OCI-LY7 (cell line): ENCODE measurements at regions not wholly inside any gene's neighbourhood (a gene's known extent, or its start where the extent isn't known, plus 50 kb on each side); places are given as distances from the start of the nearest gene placed in this dataset.

ENCODE experiments used
- BruUV-seq: library from RNA; stranded (reverse); fragments of 400-500 nt; replicated peaks from 2 replicates; lab custom pipeline; 2021; lab: Mats Ljungman, UMichigan
- CTCF ChIA-PET: fragments of 300-600 bp; sonication (Branson Sonifier 250); formaldehyde crosslinking; loops from one replicate; lab custom pipeline; 2022; ENCODE audit warnings: antibody characterized with exemption; ENCODE audit not compliant: unreplicated experiment; lab: Charles Lee
- POLR2A ChIA-PET: fragments of 300-600 bp; sonication (Branson Sonifier 250); formaldehyde crosslinking; loops from one replicate; lab custom pipeline; 2022; ENCODE audit warnings: antibody characterized with exemption; lab: Charles Lee
- DNase-seq: peaks from one replicate; pipeline ENCODE4 v3.0.0-alpha.2; 2015; ENCODE audit warnings: low spot score
- H2AFZ ChIP-seq: fragments of 200-600 bp; sonication (generic), shearing (Covaris generic); 2 replicates; pipeline ENCODE4 v1.6.1; 2014; ENCODE audit warnings: mild to moderate bottlenecking, antibody characterized with exemption, low read length, moderate library complexity
- H3K27ac ChIP-seq: fragments of 200-600 bp; sonication (generic); 2 replicates; pipeline ENCODE4 v1.5.1; 2014; ENCODE audit warnings: mixed run types, low read depth, mild to moderate bottlenecking, moderate library complexity, low read length, inconsistent platforms; ENCODE audit not compliant: poor library complexity, severe bottlenecking
- H3K36me3 ChIP-seq: fragments of 200-600 bp; sonication (generic); 2 replicates; pipeline ENCODE4 v1.6.1; 2014; ENCODE audit warnings: mild to moderate bottlenecking, antibody characterized with exemption, low read length, moderate library complexity, mixed read lengths; ENCODE audit not compliant: insufficient read depth
- H3K4me1 ChIP-seq: fragments of 200-600 bp; sonication (generic); 2 replicates; pipeline ENCODE4 v1.5.1; 2014; ENCODE audit warnings: mild to moderate bottlenecking, low read length; ENCODE audit not compliant: insufficient read depth, poor library complexity, severe bottlenecking
- H3K4me2 ChIP-seq: fragments of 200-600 bp; sonication (generic); 2 replicates; pipeline ENCODE4 v1.6.1; 2014; ENCODE audit warnings: mild to moderate bottlenecking, low read length
- H3K4me3 ChIP-seq: fragments of 200-600 bp; sonication (generic); 2 replicates; pipeline ENCODE4 v1.5.1; 2014; ENCODE audit warnings: mild to moderate bottlenecking, low read depth, low read length; ENCODE audit not compliant: poor library complexity, severe bottlenecking
- H3K79me2 ChIP-seq: fragments of 200-600 bp; sonication (generic); 2 replicates; pipeline ENCODE4 v1.6.1; 2016; ENCODE audit warnings: low read depth, mild to moderate bottlenecking, low read length, moderate library complexity, mixed read lengths; ENCODE audit not compliant: insufficient read depth
- H3K9me2 ChIP-seq: fragments of 200-600 bp; sonication (generic); 2 replicates; pipeline ENCODE4 v1.6.1; 2016; ENCODE audit warnings: mild to moderate bottlenecking, low read length, mixed read lengths; ENCODE audit not compliant: insufficient read depth
- H3K9me3 ChIP-seq: fragments of 200-600 bp; sonication (generic); 2 replicates; pipeline ENCODE4 v1.6.1; 2014; ENCODE audit warnings: mild to moderate bottlenecking, mixed run types, low read length, mixed read lengths
- H4K20me1 ChIP-seq: fragments of 200-600 bp; sonication (generic); 2 replicates; pipeline ENCODE4 v1.6.1; 2014; ENCODE audit warnings: mild to moderate bottlenecking, antibody characterized with exemption, low read length, moderate library complexity, mixed read lengths; ENCODE audit not compliant: insufficient read depth
- EZH2phosphoT487 ChIP-seq: fragments of 200-600 bp; sonication (generic); IDR thresholded peaks from 2 replicates; pipeline ENCODE4 v1.6.1; 2018; ENCODE audit warnings: low read depth, borderline replicate concordance, mild to moderate bottlenecking, mixed run types, antibody characterized with exemption, low read length, moderate library complexity, mixed read lengths
- intact Hi-C: fragments of 100-400 bp; cut with micrococcal nuclease; formaldehyde crosslinking; loops from one replicate; pipeline ENCODE4 v1.10.0; 2022; ENCODE audit not compliant: unreplicated experiment
- TF ChIP-seq, protein P1 (sequence below): fragments of 200-600 bp; sonication (generic); conservative IDR thresholded peaks from 2 replicates; pipeline ENCODE4 v1.5.1; 2014; ENCODE audit warnings: mild to moderate bottlenecking, antibody characterized with exemption, low read length, moderate library complexity, mixed read lengths

DNA sequence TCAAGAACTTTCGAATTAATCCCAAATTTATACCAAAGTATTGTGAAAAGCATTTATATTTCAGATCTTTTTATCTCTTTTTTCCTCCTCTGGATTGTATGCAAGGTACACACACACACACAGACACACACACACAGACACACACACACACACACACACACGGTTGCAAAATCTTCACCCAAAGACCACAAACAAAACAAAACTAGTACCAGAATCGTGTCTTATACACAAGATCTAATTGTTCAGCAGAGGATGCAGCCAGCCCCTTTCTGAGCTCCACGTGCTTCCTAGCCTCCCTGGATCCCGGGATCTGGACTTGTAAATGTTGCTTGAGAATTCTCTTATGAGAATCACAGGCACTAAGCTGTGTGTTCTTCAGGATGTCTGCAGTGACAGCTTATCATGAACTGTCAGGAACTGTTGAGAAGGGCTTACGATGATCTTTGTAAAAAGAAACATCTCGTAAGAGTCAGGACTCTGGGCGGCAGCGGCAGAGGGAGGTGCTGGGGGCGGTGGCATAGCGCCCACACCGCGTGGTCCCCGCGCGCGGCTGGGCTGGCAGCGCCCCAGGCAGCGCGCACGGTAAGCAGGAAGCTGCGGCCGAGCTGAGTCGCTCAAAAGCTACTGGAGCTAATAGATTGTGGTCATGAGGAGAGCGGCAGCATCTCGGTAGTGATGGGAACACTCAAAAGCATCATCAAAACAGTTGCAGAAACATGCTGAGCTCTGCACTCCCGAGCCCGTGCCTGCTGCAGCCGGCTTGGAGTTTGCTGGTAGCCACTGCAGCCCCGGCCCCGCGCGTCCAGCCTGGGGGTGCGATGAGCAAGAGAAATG lies 277.6 kb downstream of the GATA3 start:
- ChIA-PET CTCF (no interaction called here), POLR2A (no interaction called here)
- H3K4me3 ChIP-seq: no peak overlapping the region
- no peaks in the 10 kb centered on the region for H3K4me1 ChIP-seq
- H3K27ac ChIP-seq: no peak overlapping the region
- intact Hi-C loops: loop anchor here (10.0 kb wide), 1 partner anchor 457 kb away; no protein-coding TSS in a partner anchor
- H3K9me3 ChIP-seq: no peaks in the 10 kb centered on the region
- H4K20me1 ChIP-seq: no peaks in the 10 kb centered on the region
- H3K79me2 ChIP-seq: no peaks in the 10 kb centered on the region
- H3K36me3 ChIP-seq: no peaks in the 10 kb centered on the region
- H3K4me2 ChIP-seq: no peak overlapping the region
- no peaks in the 10 kb centered on the region for H3K9me2 ChIP-seq
- no TSS peak for BruUV-seq
- no peak overlapping the region for H2AFZ ChIP-seq
- TF ChIP-seq, protein P1, sequence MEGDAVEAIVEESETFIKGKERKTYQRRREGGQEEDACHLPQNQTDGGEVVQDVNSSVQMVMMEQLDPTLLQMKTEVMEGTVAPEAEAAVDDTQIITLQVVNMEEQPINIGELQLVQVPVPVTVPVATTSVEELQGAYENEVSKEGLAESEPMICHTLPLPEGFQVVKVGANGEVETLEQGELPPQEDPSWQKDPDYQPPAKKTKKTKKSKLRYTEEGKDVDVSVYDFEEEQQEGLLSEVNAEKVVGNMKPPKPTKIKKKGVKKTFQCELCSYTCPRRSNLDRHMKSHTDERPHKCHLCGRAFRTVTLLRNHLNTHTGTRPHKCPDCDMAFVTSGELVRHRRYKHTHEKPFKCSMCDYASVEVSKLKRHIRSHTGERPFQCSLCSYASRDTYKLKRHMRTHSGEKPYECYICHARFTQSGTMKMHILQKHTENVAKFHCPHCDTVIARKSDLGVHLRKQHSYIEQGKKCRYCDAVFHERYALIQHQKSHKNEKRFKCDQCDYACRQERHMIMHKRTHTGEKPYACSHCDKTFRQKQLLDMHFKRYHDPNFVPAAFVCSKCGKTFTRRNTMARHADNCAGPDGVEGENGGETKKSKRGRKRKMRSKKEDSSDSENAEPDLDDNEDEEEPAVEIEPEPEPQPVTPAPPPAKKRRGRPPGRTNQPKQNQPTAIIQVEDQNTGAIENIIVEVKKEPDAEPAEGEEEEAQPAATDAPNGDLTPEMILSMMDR: no peak
- no peak for TF ChIP-seq EZH2phosphoT487
- no peak for DNase-seq

DNA sequence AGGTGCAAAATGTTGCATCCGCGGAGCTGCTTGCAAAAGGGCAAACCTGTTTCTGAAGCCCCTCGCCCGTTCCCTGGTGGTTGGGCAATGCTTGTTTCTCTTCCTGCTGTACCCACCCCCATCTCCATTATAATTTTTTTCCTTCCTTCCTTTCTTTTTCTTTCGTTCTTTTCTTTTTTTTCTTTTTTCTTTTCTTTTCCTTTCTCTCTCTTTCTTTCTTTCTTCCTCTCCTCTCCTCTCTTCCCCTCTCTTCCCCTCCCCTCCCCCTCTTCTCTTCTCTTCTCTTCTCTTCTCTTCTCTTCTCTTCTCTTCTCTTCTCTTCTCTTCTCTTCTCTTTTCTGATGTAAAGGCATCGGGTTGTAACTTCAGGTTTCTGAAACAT lies 278.2 kb downstream of the GATA3 start:
- Histone ChIP-seq H3K9me2 (no peaks in the 10 kb centered on the region), H4K20me1 (no peaks in the 10 kb centered on the region), H3K79me2 (no peaks in the 10 kb centered on the region), H3K4me1 (no peaks in the 10 kb centered on the region), H3K4me3 (no peak overlapping the region), H2AFZ (no peak overlapping the region), H3K36me3 (no peaks in the 10 kb centered on the region), H3K4me2 (no peak overlapping the region), H3K9me3 (no peaks in the 10 kb centered on the region), H3K27ac (no peak overlapping the region)
- no peak for DNase-seq
- ChIA-PET POLR2A (no interaction called here), CTCF (no interaction called here)
- TF ChIP-seq, protein P1: no peak
- TF ChIP-seq EZH2phosphoT487: no peak
- BruUV-seq: no TSS peak
- intact Hi-C loops: loop anchor here (10.0 kb wide), 1 partner anchor 458 kb away; no protein-coding TSS in a partner anchor

DNA sequence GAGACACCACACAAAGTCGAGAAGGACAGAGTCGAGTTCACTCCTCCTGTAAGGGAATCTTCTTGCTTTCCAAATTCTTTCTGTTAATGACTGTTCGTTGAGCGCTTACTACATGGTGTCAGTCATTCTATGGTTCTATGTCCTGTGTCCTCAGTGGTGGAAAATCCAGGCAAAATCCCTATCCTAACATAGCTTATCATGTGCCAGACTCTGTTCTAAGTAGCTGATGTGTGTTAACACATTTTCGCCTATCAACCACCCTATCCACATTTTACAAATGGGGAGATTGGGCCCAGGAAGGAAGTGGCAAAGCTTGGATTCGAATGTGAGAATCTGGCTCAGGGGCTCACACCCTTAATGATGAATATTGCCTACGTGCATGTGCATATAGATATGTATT lies 280.1 kb downstream of the GATA3 start:
- Histone ChIP-seq H3K9me3 (no peaks in the 10 kb centered on the region), H4K20me1 (no peaks in the 10 kb centered on the region), H3K9me2 (no peaks in the 10 kb centered on the region), H3K79me2 (no peaks in the 10 kb centered on the region), H3K4me2 (no peak overlapping the region), H2AFZ (no peak overlapping the region), H3K4me3 (no peak overlapping the region), H3K27ac (no peak overlapping the region), H3K4me1 (no peaks in the 10 kb centered on the region), H3K36me3 (no peaks in the 10 kb centered on the region)
- POLR2A ChIA-PET: interaction anchor here (0.5 kb wide), 1 partner anchor 212 kb away, joined by 4 read pairs; no protein-coding TSS in a partner anchor
- no TSS peak for BruUV-seq
- CTCF ChIA-PET: no interaction called here
- DNase-seq: no peak
- intact Hi-C loops: loop anchor here (10.0 kb wide), 1 partner anchor 460 kb away; no protein-coding TSS in a partner anchor
- TF ChIP-seq, protein P1: no peak
- TF ChIP-seq EZH2phosphoT487: no peak
